SIG-M5 treated with dmso at 0.1 percent for 504 hours (cell line): ENCODE measurements at regions not wholly inside any gene's neighbourhood (a gene's known extent, or its start where the extent isn't known, plus 50 kb on each side); places are given as distances from the start of the nearest gene placed in this dataset.

Source experiments
- DNase-seq: peaks from one replicate; lab custom pipeline; 2025; ENCODE audit not compliant: unreplicated experiment; lab: John Stamatoyannopoulos, UW

- DNase-seq = no peak
These were observed 1321.8 kb upstream of the CRIM1 start for GRCh38 chr2:35033748-35034147.

- no peak for DNase-seq
These were observed 1332.0 kb upstream of the CRIM1 start for GRCh38 chr2:35023545-35023944.

- no peak for DNase-seq
These were observed 1355.1 kb upstream of the CRIM1 start for GRCh38 chr2:35000453-35000852.

- no peak for DNase-seq
These were observed 1356.8 kb upstream of the CRIM1 start for GRCh38 chr2:34998741-34999140.

GRCh38 chr2:34997779-34998178 lies 1357.8 kb upstream of the CRIM1 start:
- peak; percentile 37 for DNase-seq

- no peak for DNase-seq
These were observed 1360.4 kb upstream of the CRIM1 start for GRCh38 chr2:34995196-34995595.

- no peak for DNase-seq
These were observed 1363.9 kb upstream of the CRIM1 start for GRCh38 chr2:34991508-34992274.

GRCh38 chr2:34985474-34985873 lies 1370.1 kb upstream of the CRIM1 start:
- no peak for DNase-seq

GRCh38 chr2:34980689-34981088 lies 1374.9 kb upstream of the CRIM1 start:
- no peak for DNase-seq

- DNase-seq = no peak
These were observed 1376.4 kb upstream of the CRIM1 start for GRCh38 chr2:34979148-34979547.

GRCh38 chr2:34961822-34962221 lies 1362.7 kb upstream of the FAM98A start:
- DNase-seq = no peak

GRCh38 chr2:34954758-34955157 lies 1355.7 kb upstream of the FAM98A start:
- DNase-seq = no peak

GRCh38 chr2:34950797-34951196 lies 1351.7 kb upstream of the FAM98A start:
- no peak for DNase-seq

- DNase-seq = no peak
These were observed 1350.2 kb upstream of the FAM98A start for GRCh38 chr2:34949316-34949715.

GRCh38 chr2:34936089-34936488 lies 1337.0 kb upstream of the FAM98A start:
- no peak for DNase-seq

GRCh38 chr2:34912084-34912483 lies 1313.0 kb upstream of the FAM98A start:
- peak; percentile 3 for DNase-seq

GRCh38 chr2:34909992-34910705 lies 1311.0 kb upstream of the FAM98A start:
- no peak for DNase-seq

GRCh38 chr2:34907812-34908211 lies 1308.7 kb upstream of the FAM98A start:
- no peak for DNase-seq

- no peak for DNase-seq
These were observed 1302.6 kb upstream of the FAM98A start for GRCh38 chr2:34901739-34902138.

- no peak for DNase-seq
These were observed 1300.0 kb upstream of the FAM98A start for GRCh38 chr2:34899079-34899478.

- no peak for DNase-seq
These were observed 1293.7 kb upstream of the FAM98A start for GRCh38 chr2:34892766-34893165.

- no peak for DNase-seq
These were observed 1293.2 kb upstream of the FAM98A start for GRCh38 chr2:34892256-34892655.
